GM12878 (cell line): ENCODE measurements at regions not wholly inside any gene's neighbourhood (a gene's known extent, or its start where the extent isn't known, plus 50 kb on each side); places are given as distances from the start of the nearest gene placed in this dataset.

ENCODE experiments used
- CREB1 ChIP-seq: IDR thresholded peaks from 2 replicates; pipeline ENCODE4 v1.6.1; 2012; ENCODE audit warnings: low read depth, mild to moderate bottlenecking, inconsistent platforms
- FOS ChIP-seq: IDR thresholded peaks from 3 replicates; pipeline ENCODE4 v1.6.1; 2011; ENCODE audit warnings: borderline replicate concordance; ENCODE audit not compliant: insufficient read length; ENCODE audit errors: extremely low read depth
- MYB ChIP-seq: fragments of 150-350 bp; IDR thresholded peaks from 2 replicates; pipeline ENCODE4 v1.6.1; 2014; ENCODE audit warnings: mild to moderate bottlenecking, low read depth, low read length, borderline replicate concordance
- POLR2A ChIP-seq: IDR thresholded peaks from 2 replicates; pipeline ENCODE4 v1.6.1; 2011; ENCODE audit warnings: low read depth, mild to moderate bottlenecking, low read length
- ZNF384 ChIP-seq: IDR thresholded peaks from 2 replicates; pipeline ENCODE4 v1.6.1; 2012; ENCODE audit warnings: low read depth, mild to moderate bottlenecking, low read length, improper control_type of control experiment, borderline replicate concordance
- TF ChIP-seq, protein P1 (sequence below), 3 experiments: IDR thresholded peaks in 2 of 3; conservative IDR thresholded peaks in 1 of 3; 2 replicates each; pipeline ENCODE4 v1.5.1; 2011; ENCODE audit warnings: low read depth in 3 of 3, low read length in 3 of 3, mild to moderate bottlenecking in 3 of 3, control low read depth in 2 of 3, moderate library complexity in 2 of 3, inconsistent platforms in 1 of 3, mixed read lengths in 1 of 3; ENCODE audit not compliant: control insufficient read depth in 2 of 3, insufficient read depth in 1 of 3; ENCODE audit errors: extremely low read depth in 1 of 3
- TF ChIP-seq, protein P2 (sequence below): fragments of 450-650 bp; IDR thresholded peaks from 2 replicates; pipeline ENCODE4 v1.6.1; 2016; ENCODE audit warnings: mild to moderate bottlenecking, moderate library complexity, borderline replicate concordance

DNA sequence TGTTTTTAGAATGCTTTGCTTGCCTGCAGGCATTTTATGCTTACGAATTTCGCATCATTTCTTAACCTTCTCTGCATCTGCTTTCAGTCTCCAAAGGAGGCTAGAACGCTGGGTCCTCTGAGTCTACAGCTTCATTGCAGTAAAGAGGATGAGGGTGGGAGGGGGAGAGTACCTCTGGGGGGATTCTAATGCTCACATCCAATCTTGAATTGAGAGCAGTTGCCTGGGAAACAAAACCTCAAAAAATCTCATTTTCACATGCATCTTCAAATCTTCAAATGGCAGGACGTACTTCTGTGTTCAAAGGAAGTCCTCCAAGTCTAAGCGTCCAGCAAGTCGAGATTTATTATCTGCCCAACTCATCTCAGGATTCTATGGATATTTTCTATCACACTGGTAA is 100.7 kb upstream of the PRKCQ start:
- TF ChIP-seq, protein P1, sequence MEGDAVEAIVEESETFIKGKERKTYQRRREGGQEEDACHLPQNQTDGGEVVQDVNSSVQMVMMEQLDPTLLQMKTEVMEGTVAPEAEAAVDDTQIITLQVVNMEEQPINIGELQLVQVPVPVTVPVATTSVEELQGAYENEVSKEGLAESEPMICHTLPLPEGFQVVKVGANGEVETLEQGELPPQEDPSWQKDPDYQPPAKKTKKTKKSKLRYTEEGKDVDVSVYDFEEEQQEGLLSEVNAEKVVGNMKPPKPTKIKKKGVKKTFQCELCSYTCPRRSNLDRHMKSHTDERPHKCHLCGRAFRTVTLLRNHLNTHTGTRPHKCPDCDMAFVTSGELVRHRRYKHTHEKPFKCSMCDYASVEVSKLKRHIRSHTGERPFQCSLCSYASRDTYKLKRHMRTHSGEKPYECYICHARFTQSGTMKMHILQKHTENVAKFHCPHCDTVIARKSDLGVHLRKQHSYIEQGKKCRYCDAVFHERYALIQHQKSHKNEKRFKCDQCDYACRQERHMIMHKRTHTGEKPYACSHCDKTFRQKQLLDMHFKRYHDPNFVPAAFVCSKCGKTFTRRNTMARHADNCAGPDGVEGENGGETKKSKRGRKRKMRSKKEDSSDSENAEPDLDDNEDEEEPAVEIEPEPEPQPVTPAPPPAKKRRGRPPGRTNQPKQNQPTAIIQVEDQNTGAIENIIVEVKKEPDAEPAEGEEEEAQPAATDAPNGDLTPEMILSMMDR (IDR thresholded peaks at IDR 0.05 in 2 of 3, conservative IDR thresholded peaks at IDR 0.05 in 1 of 3; ENCODE audit: control insufficient read depth in 2 of 3, extremely low read depth in 1 of 3, insufficient read depth in 1 of 3, low read depth in 3 of 3, low read length in 3 of 3) = no peak
- TF ChIP-seq ZNF384 = no peak
- no peak for TF ChIP-seq MYB
- TF ChIP-seq FOS = no peak
- TF ChIP-seq POLR2A = no peak
- TF ChIP-seq CREB1 = no peak
- TF ChIP-seq, protein P2, sequence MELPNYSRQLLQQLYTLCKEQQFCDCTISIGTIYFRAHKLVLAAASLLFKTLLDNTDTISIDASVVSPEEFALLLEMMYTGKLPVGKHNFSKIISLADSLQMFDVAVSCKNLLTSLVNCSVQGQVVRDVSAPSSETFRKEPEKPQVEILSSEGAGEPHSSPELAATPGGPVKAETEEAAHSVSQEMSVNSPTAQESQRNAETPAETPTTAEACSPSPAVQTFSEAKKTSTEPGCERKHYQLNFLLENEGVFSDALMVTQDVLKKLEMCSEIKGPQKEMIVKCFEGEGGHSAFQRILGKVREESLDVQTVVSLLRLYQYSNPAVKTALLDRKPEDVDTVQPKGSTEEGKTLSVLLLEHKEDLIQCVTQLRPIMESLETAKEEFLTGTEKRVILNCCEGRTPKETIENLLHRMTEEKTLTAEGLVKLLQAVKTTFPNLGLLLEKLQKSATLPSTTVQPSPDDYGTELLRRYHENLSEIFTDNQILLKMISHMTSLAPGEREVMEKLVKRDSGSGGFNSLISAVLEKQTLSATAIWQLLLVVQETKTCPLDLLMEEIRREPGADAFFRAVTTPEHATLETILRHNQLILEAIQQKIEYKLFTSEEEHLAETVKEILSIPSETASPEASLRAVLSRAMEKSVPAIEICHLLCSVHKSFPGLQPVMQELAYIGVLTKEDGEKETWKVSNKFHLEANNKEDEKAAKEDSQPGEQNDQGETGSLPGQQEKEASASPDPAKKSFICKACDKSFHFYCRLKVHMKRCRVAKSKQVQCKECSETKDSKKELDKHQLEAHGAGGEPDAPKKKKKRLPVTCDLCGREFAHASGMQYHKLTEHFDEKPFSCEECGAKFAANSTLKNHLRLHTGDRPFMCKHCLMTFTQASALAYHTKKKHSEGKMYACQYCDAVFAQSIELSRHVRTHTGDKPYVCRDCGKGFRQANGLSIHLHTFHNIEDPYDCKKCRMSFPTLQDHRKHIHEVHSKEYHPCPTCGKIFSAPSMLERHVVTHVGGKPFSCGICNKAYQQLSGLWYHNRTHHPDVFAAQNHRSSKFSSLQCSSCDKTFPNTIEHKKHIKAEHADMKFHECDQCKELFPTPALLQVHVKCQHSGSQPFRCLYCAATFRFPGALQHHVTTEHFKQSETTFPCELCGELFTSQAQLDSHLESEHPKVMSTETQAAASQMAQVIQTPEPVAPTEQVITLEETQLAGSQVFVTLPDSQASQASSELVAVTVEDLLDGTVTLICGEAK = no peak
